ENCODE measurements at regions not wholly inside any gene's neighbourhood (a gene's known extent, or its start where the extent isn't known, plus 50 kb on each side); places are given as distances from the start of the nearest gene placed in this dataset.

DNA sequence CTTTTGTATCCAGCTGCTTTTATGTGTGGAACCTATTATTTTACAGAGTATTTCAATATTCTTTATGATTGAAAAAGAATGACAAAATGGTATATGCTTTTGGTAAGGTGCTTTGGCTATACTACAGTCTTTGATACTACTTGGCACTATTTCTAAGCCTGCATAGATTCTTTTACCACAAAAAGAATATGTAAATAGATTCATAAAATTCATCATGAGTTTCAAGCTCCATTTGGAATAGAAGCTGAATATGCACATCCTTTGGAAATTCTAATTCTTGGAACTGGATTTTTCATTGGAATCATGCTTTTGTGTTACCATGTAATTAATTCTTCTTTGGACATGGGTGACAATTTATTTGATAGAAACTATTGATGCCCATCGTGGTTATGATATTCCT lies 60.2 kb upstream of the SYTL5 start:
- no peak for TF ChIP-seq ZBTB7A (IDR thresholded peaks at IDR 0.05; ENCODE audit: low read depth)

DNA sequence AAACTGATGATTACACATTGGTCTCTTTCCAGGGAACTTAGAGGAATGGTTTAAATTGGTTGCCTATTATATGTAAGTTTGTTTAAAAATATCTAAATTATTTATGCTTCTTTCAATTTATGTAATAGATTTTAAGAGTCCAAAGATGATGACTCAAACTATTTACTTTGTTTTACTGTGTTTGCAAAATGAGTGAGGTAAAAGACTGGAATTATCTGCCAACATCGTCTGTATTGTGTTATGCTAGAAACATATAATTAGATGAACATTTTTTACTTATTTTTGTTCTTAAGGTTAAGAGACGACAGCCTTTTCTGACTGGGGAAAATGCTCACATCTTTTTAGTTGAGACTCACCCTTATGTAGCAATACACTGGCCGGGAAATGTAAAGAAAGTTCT lies 51.1 kb upstream of the SYTL5 start:
- TF ChIP-seq RAD21 (IDR thresholded peaks at IDR 0.05; ENCODE audit: low read depth) (no peak), TAF1 (IDR thresholded peaks at IDR 0.05; ENCODE audit: low read depth) (no peak), TCF12 (IDR thresholded peaks at IDR 0.05; ENCODE audit: low read depth) (no peak), EGR1 (IDR thresholded peaks at IDR 0.05) (no peak), FOXM1 (IDR thresholded peaks at IDR 0.05; ENCODE audit: borderline replicate concordance, low read depth) (no peak), ZBTB7A (IDR thresholded peaks at IDR 0.05; ENCODE audit: low read depth) (no peak), TEAD4 (IDR thresholded peaks at IDR 0.05) (no peak), CREB1 (IDR thresholded peaks at IDR 0.05; ENCODE audit: low read depth) (no peak), NFIC (IDR thresholded peaks at IDR 0.05) (no peak), CEBPB (IDR thresholded peaks at IDR 0.05) (no peak), EP300 (IDR thresholded peaks at IDR 0.05; ENCODE audit: borderline replicate concordance) (no peak), YY1 (IDR thresholded peaks at IDR 0.05; ENCODE audit: low read depth) (no peak)
- TF ChIP-seq, protein P1, sequence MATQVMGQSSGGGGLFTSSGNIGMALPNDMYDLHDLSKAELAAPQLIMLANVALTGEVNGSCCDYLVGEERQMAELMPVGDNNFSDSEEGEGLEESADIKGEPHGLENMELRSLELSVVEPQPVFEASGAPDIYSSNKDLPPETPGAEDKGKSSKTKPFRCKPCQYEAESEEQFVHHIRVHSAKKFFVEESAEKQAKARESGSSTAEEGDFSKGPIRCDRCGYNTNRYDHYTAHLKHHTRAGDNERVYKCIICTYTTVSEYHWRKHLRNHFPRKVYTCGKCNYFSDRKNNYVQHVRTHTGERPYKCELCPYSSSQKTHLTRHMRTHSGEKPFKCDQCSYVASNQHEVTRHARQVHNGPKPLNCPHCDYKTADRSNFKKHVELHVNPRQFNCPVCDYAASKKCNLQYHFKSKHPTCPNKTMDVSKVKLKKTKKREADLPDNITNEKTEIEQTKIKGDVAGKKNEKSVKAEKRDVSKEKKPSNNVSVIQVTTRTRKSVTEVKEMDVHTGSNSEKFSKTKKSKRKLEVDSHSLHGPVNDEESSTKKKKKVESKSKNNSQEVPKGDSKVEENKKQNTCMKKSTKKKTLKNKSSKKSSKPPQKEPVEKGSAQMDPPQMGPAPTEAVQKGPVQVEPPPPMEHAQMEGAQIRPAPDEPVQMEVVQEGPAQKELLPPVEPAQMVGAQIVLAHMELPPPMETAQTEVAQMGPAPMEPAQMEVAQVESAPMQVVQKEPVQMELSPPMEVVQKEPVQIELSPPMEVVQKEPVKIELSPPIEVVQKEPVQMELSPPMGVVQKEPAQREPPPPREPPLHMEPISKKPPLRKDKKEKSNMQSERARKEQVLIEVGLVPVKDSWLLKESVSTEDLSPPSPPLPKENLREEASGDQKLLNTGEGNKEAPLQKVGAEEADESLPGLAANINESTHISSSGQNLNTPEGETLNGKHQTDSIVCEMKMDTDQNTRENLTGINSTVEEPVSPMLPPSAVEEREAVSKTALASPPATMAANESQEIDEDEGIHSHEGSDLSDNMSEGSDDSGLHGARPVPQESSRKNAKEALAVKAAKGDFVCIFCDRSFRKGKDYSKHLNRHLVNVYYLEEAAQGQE (IDR thresholded peaks at IDR 0.05; ENCODE audit: low read depth): no peak
- TF ChIP-seq, protein P2, sequence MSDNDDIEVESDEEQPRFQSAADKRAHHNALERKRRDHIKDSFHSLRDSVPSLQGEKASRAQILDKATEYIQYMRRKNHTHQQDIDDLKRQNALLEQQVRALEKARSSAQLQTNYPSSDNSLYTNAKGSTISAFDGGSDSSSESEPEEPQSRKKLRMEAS (IDR thresholded peaks at IDR 0.05): no peak
- TF ChIP-seq, protein P3, sequence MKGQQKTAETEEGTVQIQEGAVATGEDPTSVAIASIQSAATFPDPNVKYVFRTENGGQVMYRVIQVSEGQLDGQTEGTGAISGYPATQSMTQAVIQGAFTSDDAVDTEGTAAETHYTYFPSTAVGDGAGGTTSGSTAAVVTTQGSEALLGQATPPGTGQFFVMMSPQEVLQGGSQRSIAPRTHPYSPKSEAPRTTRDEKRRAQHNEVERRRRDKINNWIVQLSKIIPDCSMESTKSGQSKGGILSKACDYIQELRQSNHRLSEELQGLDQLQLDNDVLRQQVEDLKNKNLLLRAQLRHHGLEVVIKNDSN (IDR thresholded peaks at IDR 0.05): no peak

DNA sequence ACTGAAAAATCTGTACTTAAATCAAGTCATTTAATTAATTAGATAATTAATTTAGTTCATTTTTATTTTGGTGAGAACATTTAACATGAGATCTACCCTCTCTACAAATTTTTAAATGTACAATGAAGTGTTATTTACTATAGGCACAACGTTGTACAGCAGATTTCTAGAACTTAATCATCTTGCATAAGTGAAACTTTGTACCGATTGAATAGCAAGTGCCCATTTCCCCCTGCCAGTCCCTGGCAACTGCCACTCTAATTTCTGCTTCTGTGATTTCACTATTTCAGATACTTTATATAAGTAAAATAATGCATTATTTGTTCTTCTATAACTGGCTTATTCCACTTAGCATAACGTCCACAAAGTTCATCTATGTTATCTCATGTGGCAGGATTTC lies 50.1 kb upstream of the SYTL5 start:
- TF ChIP-seq CEBPB (IDR thresholded peaks at IDR 0.05): no peak
- TF ChIP-seq, protein P1 (IDR thresholded peaks at IDR 0.05; ENCODE audit: low read depth): no peak
